Dermis microvascular lymphatic vessel endothelial cell (primary cell): ENCODE measurements at regions not wholly inside any gene's neighbourhood (a gene's known extent, or its start where the extent isn't known, plus 50 kb on each side); places are given as distances from the start of the nearest gene placed in this dataset.

ENCODE experiments used
- DNase-seq, 2 donors: peaks; one replicate each; pipeline versions ENCODE4 v3.0.0 to v3.0.0-alpha.2; 2010; ENCODE audit warnings: low read depth in 2 of 2

GRCh38 chr17:6940186-6940649, 55.6 kb upstream of the ALOX12 start:
- DNase-seq = peak in 1 of 2 donors; percentile 21

GRCh38 chr17:6941989-6942388, 53.9 kb upstream of the ALOX12 start:
- DNase-seq = no peak

- no peak for DNase-seq
These were observed 52.4 kb upstream of the ALOX12 start for GRCh38 chr17:6943406-6943805.
